ENCODE measurements at regions not wholly inside any gene's neighbourhood (a gene's known extent, or its start where the extent isn't known, plus 50 kb on each side); places are given as distances from the start of the nearest gene placed in this dataset.

- TF ChIP-seq CTCF (IDR thresholded peaks at IDR 0.05; ENCODE audit: insufficient read depth, low read length, severe bottlenecking): no peak
- DNase-seq (ENCODE audit: low read depth): no peak
- no peaks in the 10 kb centered on the region for H3K36me3 ChIP-seq (ENCODE audit: control insufficient read depth, insufficient read depth, low read length)
- H3K4me3 ChIP-seq (ENCODE audit: low read depth, low read length): no peak overlapping the region
- H3K27me3 ChIP-seq (ENCODE audit: control insufficient read depth, insufficient read depth, low read length): no peaks in the 10 kb centered on the region
- FAIRE-seq: no peak
Observed at GRCh38 chr6:2562721-2563451, 187.8 kb downstream of the MYLK4 start.

- H3K36me3 ChIP-seq (ENCODE audit: control insufficient read depth, insufficient read depth, low read length): no peaks in the 10 kb centered on the region
- no peak overlapping the region for H3K4me3 ChIP-seq (ENCODE audit: low read depth, low read length)
- no peak for FAIRE-seq
- DNase-seq (ENCODE audit: low read depth): no peak
- no peaks in the 10 kb centered on the region for H3K27me3 ChIP-seq (ENCODE audit: control insufficient read depth, insufficient read depth, low read length)
- TF ChIP-seq CTCF (IDR thresholded peaks at IDR 0.05; ENCODE audit: insufficient read depth, low read length, severe bottlenecking): no peak
Observed at GRCh38 chr6:2560917-2561698, 189.6 kb downstream of the MYLK4 start.

GRCh38 chr6:2560140-2560818 is 190.4 kb downstream of the MYLK4 start:
- H3K36me3 ChIP-seq (ENCODE audit: control insufficient read depth, insufficient read depth, low read length): no peaks in the 10 kb centered on the region
- TF ChIP-seq CTCF (IDR thresholded peaks at IDR 0.05; ENCODE audit: insufficient read depth, low read length, severe bottlenecking): no peak
- no peak for FAIRE-seq
- no peak for DNase-seq (ENCODE audit: low read depth)
- H3K4me3 ChIP-seq (ENCODE audit: low read depth, low read length): no peak overlapping the region
- H3K27me3 ChIP-seq (ENCODE audit: control insufficient read depth, insufficient read depth, low read length): no peaks in the 10 kb centered on the region

GRCh38 chr6:2558861-2559801 is 191.6 kb downstream of the MYLK4 start:
- no peak for TF ChIP-seq CTCF (IDR thresholded peaks at IDR 0.05; ENCODE audit: insufficient read depth, low read length, severe bottlenecking)
- Histone ChIP-seq H3K27me3 (ENCODE audit: control insufficient read depth, insufficient read depth, low read length) (no peaks in the 10 kb centered on the region), H3K4me3 (ENCODE audit: low read depth, low read length) (no peak overlapping the region), H3K36me3 (ENCODE audit: control insufficient read depth, insufficient read depth, low read length) (no peaks in the 10 kb centered on the region)
- FAIRE-seq (no peak), DNase-seq (ENCODE audit: low read depth) (no peak)

- Histone ChIP-seq H3K36me3 (ENCODE audit: control insufficient read depth, insufficient read depth, low read length) (no peaks in the 10 kb centered on the region), H3K4me3 (ENCODE audit: low read depth, low read length) (no peak overlapping the region), H3K27me3 (ENCODE audit: control insufficient read depth, insufficient read depth, low read length) (no peaks in the 10 kb centered on the region)
- FAIRE-seq (no peak), DNase-seq (ENCODE audit: low read depth) (no peak)
- no peak for TF ChIP-seq CTCF (IDR thresholded peaks at IDR 0.05; ENCODE audit: insufficient read depth, low read length, severe bottlenecking)
Observed at GRCh38 chr6:2558098-2558680, 192.5 kb downstream of the MYLK4 start.
